ENCODE measurements at regions not wholly inside any gene's neighbourhood (a gene's known extent, or its start where the extent isn't known, plus 50 kb on each side); places are given as distances from the start of the nearest gene placed in this dataset.

DNA sequence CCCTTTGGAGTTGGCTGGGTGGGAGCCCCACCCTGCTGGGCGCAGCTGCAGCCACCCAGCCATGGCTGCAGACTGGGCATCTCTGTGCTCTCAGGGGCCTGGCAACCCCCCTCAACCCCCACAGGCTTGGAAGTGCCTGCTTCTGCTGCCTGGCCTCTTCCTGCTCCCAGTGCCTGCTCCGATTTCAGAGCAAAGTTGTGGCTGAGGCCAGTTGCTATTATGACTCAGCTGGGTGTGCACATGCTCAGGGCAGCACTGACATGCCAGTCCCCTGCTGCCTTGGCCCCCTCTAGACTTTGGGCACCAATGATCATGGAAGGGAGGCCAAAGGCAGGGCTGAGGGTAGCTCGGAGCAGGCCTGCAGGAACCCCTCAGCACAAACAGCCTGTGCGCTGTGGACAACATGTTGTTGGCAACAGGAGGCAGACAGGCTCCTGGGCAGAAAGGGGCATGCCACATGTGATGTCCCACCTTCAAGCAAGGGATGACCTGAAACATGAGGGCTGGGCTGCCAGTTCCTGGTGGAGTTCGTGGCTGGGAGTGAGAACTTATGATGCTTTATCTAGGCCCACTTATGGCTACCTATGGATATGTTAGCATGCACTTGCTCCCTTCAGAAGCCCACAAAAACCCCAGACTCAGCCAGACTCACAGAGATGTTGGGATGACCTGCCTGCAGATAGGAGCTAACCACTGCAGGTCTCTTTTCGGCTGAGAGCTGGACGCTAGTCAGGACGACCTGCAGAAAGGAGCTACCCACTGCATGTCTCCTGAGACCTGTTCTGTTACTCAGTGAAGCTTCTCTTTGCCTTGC, 96.4 kb upstream of the AMOTL1 start:
- no peak overlapping the region for H3K9ac ChIP-seq (ENCODE audit: low read length)
- no peaks in the 10 kb centered on the region for H3K36me3 ChIP-seq (ENCODE audit: control insufficient read depth, insufficient read depth, low read length, severe bottlenecking)
- no peak overlapping the region for H3K4me3 ChIP-seq (ENCODE audit: low read length)
- peak; percentile 52 for DNase-seq (ENCODE audit: low read depth)
- no peaks in the 10 kb centered on the region for H3K4me1 ChIP-seq (ENCODE audit: control insufficient read depth, insufficient read depth, low read length)
- H3K27me3 ChIP-seq (replicated peaks; ENCODE audit: control insufficient read depth, insufficient read depth, low read length): no peaks in the 10 kb centered on the region
- peaks cover 3% of the 10 kb centered on the region for H3K9me3 ChIP-seq (ENCODE audit: control insufficient read depth, low read length)

DNA sequence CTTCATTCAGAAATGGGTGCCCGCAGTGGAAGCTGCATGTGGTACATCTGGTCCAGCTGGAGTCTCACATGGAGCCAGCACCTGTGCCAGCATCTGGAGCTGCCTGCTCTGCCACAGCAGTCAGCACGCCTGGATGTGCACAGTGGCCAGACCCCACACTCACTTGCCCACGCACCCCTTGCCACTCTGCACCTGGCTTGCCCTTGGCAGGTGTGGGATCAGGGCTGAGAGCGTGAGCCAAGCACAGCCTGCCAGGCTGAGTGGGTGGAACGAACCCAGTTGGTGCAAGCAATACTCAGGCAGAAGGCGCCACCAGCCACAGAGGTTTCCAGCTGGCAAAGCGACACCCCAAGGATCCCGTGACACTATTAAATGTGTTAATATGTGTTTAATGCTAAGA, 95.5 kb upstream of the AMOTL1 start:
- no peak overlapping the region for H3K9ac ChIP-seq (ENCODE audit: low read length)
- H3K9me3 ChIP-seq (ENCODE audit: control insufficient read depth, low read length): peaks cover 3% of the 10 kb centered on the region
- H3K36me3 ChIP-seq (ENCODE audit: control insufficient read depth, insufficient read depth, low read length, severe bottlenecking): no peaks in the 10 kb centered on the region
- DNase-seq (ENCODE audit: low read depth): no peak
- H3K4me1 ChIP-seq (ENCODE audit: control insufficient read depth, insufficient read depth, low read length): no peaks in the 10 kb centered on the region
- H3K27me3 ChIP-seq (replicated peaks; ENCODE audit: control insufficient read depth, insufficient read depth, low read length): no peaks in the 10 kb centered on the region
- H3K4me3 ChIP-seq (ENCODE audit: low read length): no peak overlapping the region

DNA sequence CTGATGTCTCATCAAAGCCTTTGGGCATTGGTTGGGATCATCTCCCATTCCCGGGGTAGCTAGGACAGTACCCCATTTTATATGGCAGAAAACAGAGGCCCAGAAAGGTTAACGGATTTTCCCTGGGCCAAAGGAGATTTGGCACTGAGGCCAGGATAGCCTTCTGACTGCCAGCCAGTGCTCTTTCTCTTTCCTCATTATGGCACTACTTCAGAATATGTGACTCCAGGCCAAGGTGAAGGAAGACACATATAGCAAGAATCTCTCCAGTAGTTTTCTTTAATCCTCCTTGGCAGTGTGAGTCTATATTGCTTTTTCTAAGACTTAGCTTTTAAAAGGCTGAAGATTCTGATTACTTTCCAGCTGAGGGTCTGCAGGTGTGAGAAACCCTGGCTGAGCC, 94.8 kb upstream of the AMOTL1 start:
- DNase-seq (ENCODE audit: low read depth): no peak
- Histone ChIP-seq H3K9me3 (ENCODE audit: control insufficient read depth, low read length) (peaks cover 3% of the 10 kb centered on the region), H3K4me3 (ENCODE audit: low read length) (no peak overlapping the region), H3K36me3 (ENCODE audit: control insufficient read depth, insufficient read depth, low read length, severe bottlenecking) (no peaks in the 10 kb centered on the region), H3K9ac (ENCODE audit: low read length) (no peak overlapping the region), H3K27me3 (replicated peaks; ENCODE audit: control insufficient read depth, insufficient read depth, low read length) (no peaks in the 10 kb centered on the region), H3K4me1 (ENCODE audit: control insufficient read depth, insufficient read depth, low read length) (no peaks in the 10 kb centered on the region)

DNA sequence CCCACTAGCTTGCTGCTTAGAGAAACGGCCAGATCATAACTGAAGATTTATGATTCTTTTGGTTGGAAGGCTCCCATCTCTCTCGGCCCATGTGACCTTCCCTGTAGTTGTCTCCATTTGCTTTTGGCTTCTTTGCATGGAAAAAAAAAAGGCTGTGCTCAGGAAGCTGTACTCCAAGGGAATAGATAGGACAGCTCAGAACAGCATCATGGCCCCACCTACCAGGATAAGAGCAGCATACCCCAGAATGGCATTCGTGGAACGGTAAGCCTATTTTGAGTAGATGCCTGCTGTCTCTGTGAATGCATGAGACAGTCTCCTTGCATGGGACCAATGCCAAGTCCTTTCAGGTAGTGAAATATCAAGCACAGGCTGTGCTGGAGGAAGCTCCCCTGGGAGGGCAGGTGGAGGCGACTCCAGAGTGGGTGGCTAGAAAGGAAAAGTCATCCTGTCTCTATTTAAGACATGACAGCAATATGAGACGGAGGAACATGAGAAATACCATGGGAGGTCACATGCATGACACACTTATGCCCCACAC, 94.1 kb upstream of the AMOTL1 start:
- Histone ChIP-seq H3K4me1 (ENCODE audit: control insufficient read depth, insufficient read depth, low read length) (no peaks in the 10 kb centered on the region), H3K36me3 (ENCODE audit: control insufficient read depth, insufficient read depth, low read length, severe bottlenecking) (no peaks in the 10 kb centered on the region), H3K4me3 (ENCODE audit: low read length) (no peak overlapping the region), H3K9ac (ENCODE audit: low read length) (no peak overlapping the region), H3K9me3 (ENCODE audit: control insufficient read depth, low read length) (peaks cover 3% of the 10 kb centered on the region), H3K27me3 (replicated peaks; ENCODE audit: control insufficient read depth, insufficient read depth, low read length) (no peaks in the 10 kb centered on the region)
- DNase-seq (ENCODE audit: low read depth): no peak

DNA sequence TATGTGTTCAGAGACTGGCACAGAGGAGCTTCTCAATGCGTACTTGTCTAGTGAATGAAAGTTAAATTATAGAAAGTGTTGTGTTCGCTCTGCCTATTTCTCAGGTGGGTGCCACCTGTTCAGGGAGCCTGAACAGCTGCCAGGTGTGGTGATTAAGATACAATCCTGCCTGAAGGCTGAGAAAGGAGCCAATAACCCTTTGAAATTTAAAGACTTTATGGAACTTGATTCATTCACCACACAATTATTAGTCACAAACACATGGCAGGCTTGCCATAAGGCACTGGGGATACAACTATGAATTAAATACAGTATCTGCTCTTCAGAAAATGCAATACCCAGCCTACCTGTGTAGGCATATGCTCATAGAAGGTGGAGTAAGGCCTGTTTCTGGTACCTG, 92.9 kb upstream of the AMOTL1 start:
- H3K36me3 ChIP-seq (ENCODE audit: control insufficient read depth, insufficient read depth, low read length, severe bottlenecking): no peaks in the 10 kb centered on the region
- no peaks in the 10 kb centered on the region for H3K4me1 ChIP-seq (ENCODE audit: control insufficient read depth, insufficient read depth, low read length)
- peaks cover 3% of the 10 kb centered on the region for H3K9me3 ChIP-seq (ENCODE audit: control insufficient read depth, low read length)
- H3K27me3 ChIP-seq (replicated peaks; ENCODE audit: control insufficient read depth, insufficient read depth, low read length): no peaks in the 10 kb centered on the region
- H3K9ac ChIP-seq (ENCODE audit: low read length): no peak overlapping the region
- no peak overlapping the region for H3K4me3 ChIP-seq (ENCODE audit: low read length)
- DNase-seq (ENCODE audit: low read depth): no peak

DNA sequence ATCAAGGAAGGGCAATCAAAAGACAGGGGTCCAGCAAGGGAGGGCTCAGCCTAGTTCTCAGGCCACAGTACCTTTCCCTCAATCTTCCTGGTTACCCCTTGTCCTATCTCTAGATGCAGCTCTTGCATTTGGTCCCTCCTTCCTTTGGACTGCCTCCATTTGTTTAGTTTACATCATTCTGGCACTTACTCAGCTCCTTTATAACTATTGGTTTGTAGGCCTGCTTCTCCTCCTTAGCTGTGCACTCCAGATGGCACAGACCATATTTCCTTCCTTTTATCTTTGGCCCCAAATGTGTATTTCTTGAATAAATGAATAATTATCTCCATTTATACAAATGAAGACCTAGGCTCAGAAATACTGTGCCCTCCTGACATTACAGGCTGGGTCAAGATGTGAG, 92.3 kb upstream of the AMOTL1 start:
- Histone ChIP-seq H3K4me3 (ENCODE audit: low read length) (no peak overlapping the region), H3K9ac (ENCODE audit: low read length) (no peak overlapping the region), H3K27me3 (replicated peaks; ENCODE audit: control insufficient read depth, insufficient read depth, low read length) (peaks cover 3% of the 10 kb centered on the region), H3K9me3 (ENCODE audit: control insufficient read depth, low read length) (peaks cover 3% of the 10 kb centered on the region), H3K4me1 (ENCODE audit: control insufficient read depth, insufficient read depth, low read length) (no peaks in the 10 kb centered on the region), H3K36me3 (ENCODE audit: control insufficient read depth, insufficient read depth, low read length, severe bottlenecking) (no peaks in the 10 kb centered on the region)
- DNase-seq (ENCODE audit: low read depth): no peak

DNA sequence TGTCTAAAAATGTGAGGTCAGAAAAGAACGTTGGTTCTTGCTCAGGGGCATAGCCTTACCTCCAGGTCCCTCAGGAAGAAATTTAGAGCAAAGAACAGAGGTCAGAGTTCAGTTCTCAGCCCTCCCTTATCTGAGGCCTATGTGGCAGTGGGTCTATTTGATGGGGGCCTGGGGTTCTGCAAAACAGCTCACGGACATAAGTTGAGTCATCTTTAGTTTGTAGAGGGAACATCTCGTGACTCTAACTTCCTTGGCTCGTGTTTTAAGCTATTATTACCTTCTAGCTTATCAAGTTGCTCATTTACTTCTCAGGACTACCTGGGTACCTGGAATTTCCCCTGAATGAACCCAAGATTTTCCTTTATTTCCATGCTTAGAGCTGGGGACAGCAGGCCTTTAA, 91.3 kb upstream of the AMOTL1 start:
- DNase-seq (ENCODE audit: low read depth): no peak
- Histone ChIP-seq H3K36me3 (ENCODE audit: control insufficient read depth, insufficient read depth, low read length, severe bottlenecking) (no peaks in the 10 kb centered on the region), H3K9me3 (ENCODE audit: control insufficient read depth, low read length) (peaks cover 3% of the 10 kb centered on the region), H3K27me3 (replicated peaks; ENCODE audit: control insufficient read depth, insufficient read depth, low read length) (peaks cover 3% of the 10 kb centered on the region), H3K4me3 (ENCODE audit: low read length) (no peak overlapping the region), H3K4me1 (ENCODE audit: control insufficient read depth, insufficient read depth, low read length) (no peaks in the 10 kb centered on the region), H3K9ac (ENCODE audit: low read length) (no peak overlapping the region)

DNA sequence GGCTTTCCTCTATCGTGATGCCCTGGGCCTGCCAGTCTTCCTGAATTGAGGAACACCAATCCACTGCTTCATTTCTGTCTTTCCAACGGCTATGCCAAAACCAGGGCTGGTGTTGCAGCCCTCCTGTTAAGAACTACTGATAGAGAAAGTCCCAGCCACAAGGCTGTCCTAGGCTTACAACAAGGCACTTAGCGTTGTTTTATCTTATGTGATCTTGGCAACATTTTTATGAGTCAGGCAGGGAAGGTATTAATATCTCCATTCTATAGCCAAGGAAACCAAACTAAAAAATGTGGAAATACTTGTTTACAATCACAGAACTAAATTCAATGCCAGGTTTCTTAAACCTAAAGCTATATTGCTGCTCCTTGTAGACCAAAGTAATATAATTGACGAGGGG, 89.9 kb upstream of the AMOTL1 start:
- Histone ChIP-seq H3K36me3 (ENCODE audit: control insufficient read depth, insufficient read depth, low read length, severe bottlenecking) (no peaks in the 10 kb centered on the region), H3K4me1 (ENCODE audit: control insufficient read depth, insufficient read depth, low read length) (no peaks in the 10 kb centered on the region), H3K9ac (ENCODE audit: low read length) (no peak overlapping the region), H3K4me3 (ENCODE audit: low read length) (no peak overlapping the region), H3K9me3 (ENCODE audit: control insufficient read depth, low read length) (no peaks in the 10 kb centered on the region), H3K27me3 (replicated peaks; ENCODE audit: control insufficient read depth, insufficient read depth, low read length) (peaks cover 3% of the 10 kb centered on the region)
- no peak for DNase-seq (ENCODE audit: low read depth)

DNA sequence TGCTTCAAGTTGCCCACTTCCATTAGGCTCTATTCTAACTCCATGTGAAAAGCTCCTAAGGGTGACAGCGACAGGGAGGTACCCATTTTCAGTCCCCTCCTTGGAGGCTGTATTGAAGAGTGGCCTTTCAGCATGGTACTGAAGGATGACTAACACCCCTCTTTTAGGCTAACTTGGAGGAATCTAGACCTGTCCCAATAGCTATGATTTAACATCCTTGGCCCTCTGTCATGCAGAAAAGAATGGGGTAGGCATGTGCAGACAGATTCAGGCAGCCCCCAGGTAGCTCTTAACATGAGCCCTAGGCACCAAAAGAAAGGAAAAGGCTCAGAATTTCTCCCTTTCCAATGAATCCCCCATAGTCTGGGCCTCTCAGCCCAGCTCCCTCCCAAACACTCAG, 89.3 kb upstream of the AMOTL1 start:
- no peaks in the 10 kb centered on the region for H3K36me3 ChIP-seq (ENCODE audit: control insufficient read depth, insufficient read depth, low read length, severe bottlenecking)
- H3K4me1 ChIP-seq (ENCODE audit: control insufficient read depth, insufficient read depth, low read length): no peaks in the 10 kb centered on the region
- H3K4me3 ChIP-seq (ENCODE audit: low read length): no peak overlapping the region
- H3K9ac ChIP-seq (ENCODE audit: low read length): no peak overlapping the region
- DNase-seq (ENCODE audit: low read depth): no peak
- peaks cover 3% of the 10 kb centered on the region for H3K27me3 ChIP-seq (replicated peaks; ENCODE audit: control insufficient read depth, insufficient read depth, low read length)
- no peaks in the 10 kb centered on the region for H3K9me3 ChIP-seq (ENCODE audit: control insufficient read depth, low read length)

DNA sequence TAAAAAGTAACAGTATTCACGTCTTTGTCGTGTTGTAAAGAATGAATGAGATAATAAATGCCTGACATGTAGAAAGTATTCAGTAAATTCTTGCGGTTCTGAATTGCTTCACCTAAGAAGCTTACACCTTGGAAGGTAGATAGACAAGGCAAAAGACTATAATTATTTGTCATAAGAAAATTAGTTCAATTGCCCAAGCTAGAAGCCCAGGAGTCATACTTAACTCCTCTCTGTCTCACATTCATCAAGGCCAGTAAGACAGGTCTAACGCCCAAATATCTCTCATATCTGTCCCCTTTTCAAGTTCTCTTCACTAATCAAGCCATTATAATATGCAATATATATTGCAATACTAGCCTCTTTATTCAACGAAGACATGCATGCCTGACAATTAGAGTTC, 87.7 kb upstream of the AMOTL1 start:
- no peak overlapping the region for H3K9ac ChIP-seq (ENCODE audit: low read length)
- no peak for DNase-seq (ENCODE audit: low read depth)

DNA sequence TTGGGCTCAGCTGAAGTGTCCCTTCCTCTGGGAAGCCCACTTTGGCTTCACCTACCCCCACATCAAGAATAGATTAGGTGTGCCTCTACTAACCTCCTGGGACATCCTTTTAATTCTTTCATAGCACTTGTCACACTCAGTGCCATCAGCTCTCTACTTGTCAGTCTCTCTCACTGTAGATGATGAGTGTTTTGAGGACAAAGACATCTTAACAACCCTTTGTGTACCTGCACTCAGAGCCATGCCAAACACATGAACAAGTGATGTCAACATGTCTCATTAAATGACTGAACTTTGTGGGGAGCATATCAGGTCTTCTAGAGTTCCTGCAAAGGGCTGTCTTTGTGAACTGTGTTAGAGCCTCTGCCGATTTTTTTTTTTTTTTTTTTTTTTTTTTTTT, 87.0 kb upstream of the AMOTL1 start:
- Histone ChIP-seq H3K4me1 (ENCODE audit: control insufficient read depth, insufficient read depth, low read length) (no peaks in the 10 kb centered on the region), H3K27me3 (replicated peaks; ENCODE audit: control insufficient read depth, insufficient read depth, low read length) (peaks cover 3% of the 10 kb centered on the region), H3K4me3 (ENCODE audit: low read length) (no peak overlapping the region), H3K36me3 (ENCODE audit: control insufficient read depth, insufficient read depth, low read length, severe bottlenecking) (no peaks in the 10 kb centered on the region), H3K9me3 (ENCODE audit: control insufficient read depth, low read length) (peaks cover 4% of the 10 kb centered on the region), H3K9ac (ENCODE audit: low read length) (no peak overlapping the region)
- DNase-seq (ENCODE audit: low read depth): no peak

More for the DNA sequence above, 87.7 kb upstream of the AMOTL1 start:
- Histone ChIP-seq H3K36me3 (ENCODE audit: control insufficient read depth, insufficient read depth, low read length, severe bottlenecking) (no peaks in the 10 kb centered on the region), H3K9me3 (ENCODE audit: control insufficient read depth, low read length) (no peaks in the 10 kb centered on the region), H3K4me3 (ENCODE audit: low read length) (no peak overlapping the region), H3K4me1 (ENCODE audit: control insufficient read depth, insufficient read depth, low read length) (no peaks in the 10 kb centered on the region), H3K27me3 (replicated peaks; ENCODE audit: control insufficient read depth, insufficient read depth, low read length) (peaks cover 3% of the 10 kb centered on the region)

DNA sequence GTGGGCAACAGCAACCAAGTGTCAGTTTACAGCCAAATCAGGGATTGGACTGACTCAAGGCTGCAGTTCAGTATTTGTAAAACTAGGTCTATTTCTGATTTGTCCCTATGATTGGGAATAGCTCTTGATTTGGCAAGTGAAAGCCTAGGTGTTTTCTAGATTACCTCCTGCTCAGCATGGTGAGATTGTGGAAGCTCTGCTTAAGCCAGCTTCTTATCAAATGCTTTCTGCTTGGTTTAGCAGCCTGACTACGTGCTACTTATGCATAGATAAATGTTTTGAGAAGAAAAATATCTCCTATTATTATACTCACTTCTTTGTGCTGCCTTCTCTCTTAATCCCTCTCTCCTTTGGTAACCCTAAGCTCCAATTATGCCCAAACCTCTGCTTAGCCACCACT, 86.3 kb upstream of the AMOTL1 start:
- Histone ChIP-seq H3K9me3 (ENCODE audit: control insufficient read depth, low read length) (peaks cover 6% of the 10 kb centered on the region), H3K9ac (ENCODE audit: low read length) (no peak overlapping the region), H3K27me3 (replicated peaks; ENCODE audit: control insufficient read depth, insufficient read depth, low read length) (peaks cover 3% of the 10 kb centered on the region), H3K4me1 (ENCODE audit: control insufficient read depth, insufficient read depth, low read length) (no peaks in the 10 kb centered on the region), H3K4me3 (ENCODE audit: low read length) (no peak overlapping the region), H3K36me3 (ENCODE audit: control insufficient read depth, insufficient read depth, low read length, severe bottlenecking) (no peaks in the 10 kb centered on the region)
- DNase-seq (ENCODE audit: low read depth): no peak
